ENCODE measurements at regions not wholly inside any gene's neighbourhood (a gene's known extent, or its start where the extent isn't known, plus 50 kb on each side); places are given as distances from the start of the nearest gene placed in this dataset.

DNA sequence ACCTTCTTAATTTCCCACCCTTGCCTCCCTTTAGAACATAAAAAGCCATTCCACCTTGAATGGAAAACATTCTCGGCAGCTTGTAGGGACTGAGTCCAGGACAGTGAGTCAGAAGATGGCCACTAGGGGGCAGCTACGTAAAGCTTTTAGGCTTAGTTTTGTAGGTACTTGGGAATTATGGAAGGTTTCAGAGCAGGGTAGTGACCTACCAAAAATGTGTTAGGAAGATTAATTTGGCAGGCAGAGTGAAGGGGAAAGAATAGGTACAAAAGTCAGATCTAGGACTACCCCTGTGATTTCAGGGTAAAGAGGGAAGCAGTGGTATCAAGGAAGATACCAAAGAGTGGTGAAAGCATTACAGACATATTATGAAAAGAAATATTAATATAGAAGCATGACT is 198.4 kb downstream of the NDFIP2 start:
- TF ChIP-seq, protein P1, sequence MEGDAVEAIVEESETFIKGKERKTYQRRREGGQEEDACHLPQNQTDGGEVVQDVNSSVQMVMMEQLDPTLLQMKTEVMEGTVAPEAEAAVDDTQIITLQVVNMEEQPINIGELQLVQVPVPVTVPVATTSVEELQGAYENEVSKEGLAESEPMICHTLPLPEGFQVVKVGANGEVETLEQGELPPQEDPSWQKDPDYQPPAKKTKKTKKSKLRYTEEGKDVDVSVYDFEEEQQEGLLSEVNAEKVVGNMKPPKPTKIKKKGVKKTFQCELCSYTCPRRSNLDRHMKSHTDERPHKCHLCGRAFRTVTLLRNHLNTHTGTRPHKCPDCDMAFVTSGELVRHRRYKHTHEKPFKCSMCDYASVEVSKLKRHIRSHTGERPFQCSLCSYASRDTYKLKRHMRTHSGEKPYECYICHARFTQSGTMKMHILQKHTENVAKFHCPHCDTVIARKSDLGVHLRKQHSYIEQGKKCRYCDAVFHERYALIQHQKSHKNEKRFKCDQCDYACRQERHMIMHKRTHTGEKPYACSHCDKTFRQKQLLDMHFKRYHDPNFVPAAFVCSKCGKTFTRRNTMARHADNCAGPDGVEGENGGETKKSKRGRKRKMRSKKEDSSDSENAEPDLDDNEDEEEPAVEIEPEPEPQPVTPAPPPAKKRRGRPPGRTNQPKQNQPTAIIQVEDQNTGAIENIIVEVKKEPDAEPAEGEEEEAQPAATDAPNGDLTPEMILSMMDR (conservative IDR thresholded peaks at IDR 0.05): peak; percentile 88
- no peak for TF ChIP-seq EZH2 (IDR thresholded peaks at IDR 0.05; ENCODE audit: low read depth)
- intact Hi-C loops (cut with micrococcal nuclease; ENCODE audit: unreplicated experiment): loop anchor here (1.0 kb wide), 2 partner anchors 660 to 685 kb away; no protein-coding TSS in a partner anchor
- Histone ChIP-seq H3K4me2 (no peak overlapping the region), H3K27me3 (ENCODE audit: insufficient read depth, low read depth) (no peaks in the 10 kb centered on the region), H4K20me1 (ENCODE audit: insufficient read depth) (no peaks in the 10 kb centered on the region), H3K4me3 (no peak overlapping the region), H3K4me1 (replicated peaks; ENCODE audit: insufficient read depth) (peaks cover 16% of the 10 kb centered on the region), H3K36me3 (ENCODE audit: low read depth) (no peaks in the 10 kb centered on the region), H2AFZ (no peak overlapping the region), H3K9me2 (ENCODE audit: insufficient read depth) (no peaks in the 10 kb centered on the region), H3F3A (ENCODE audit: insufficient read depth, low read depth) (no peaks in the 10 kb centered on the region), H3K9me3 (ENCODE audit: insufficient read depth, low read depth) (no peaks in the 10 kb centered on the region), H3K79me2 (ENCODE audit: low read depth) (no peaks in the 10 kb centered on the region), H3K27ac (no peak overlapping the region)
- BruUV-seq (replicated peaks): no TSS peak
- POLR2A ChIA-PET (ENCODE audit: unreplicated experiment): interaction anchor here (0.8 kb wide), 1 partner anchor 194 kb away, joined by 13 read pairs; no protein-coding TSS in a partner anchor
- CTCF ChIA-PET: interaction anchor here (0.6 to 1.0 kb wide), 3 partner anchors 130 to 306 kb away, joined by 3 read pairs; no protein-coding TSS in a partner anchor
- DNase-seq: peak; percentile 38 to 45

DNA sequence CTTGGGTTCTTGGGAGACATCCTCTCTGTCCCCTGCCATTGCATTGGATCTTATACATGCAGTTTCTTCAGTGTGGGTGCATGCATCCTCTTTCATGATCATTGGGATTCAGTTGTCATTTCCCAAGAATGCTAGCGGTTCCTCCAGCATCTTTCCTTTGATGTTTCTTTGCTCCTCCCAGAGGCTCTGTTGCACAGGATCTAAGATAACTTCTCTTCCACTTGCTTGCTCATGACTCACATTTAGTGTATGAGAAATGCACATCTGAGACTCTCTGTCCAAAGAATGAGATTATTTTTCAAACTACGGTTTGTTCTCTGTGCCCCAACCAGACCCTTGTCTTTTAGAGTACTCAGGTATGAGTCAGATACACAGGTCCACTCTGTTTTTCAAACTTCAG is 197.1 kb downstream of the NDFIP2 start:
- no peaks in the 10 kb centered on the region for H3K27me3 ChIP-seq (ENCODE audit: insufficient read depth, low read depth)
- ChIA-PET CTCF (no interaction called here), POLR2A (ENCODE audit: unreplicated experiment) (no interaction called here)
- H3K4me2 ChIP-seq: no peak overlapping the region
- intact Hi-C loops (cut with micrococcal nuclease; ENCODE audit: unreplicated experiment): no loop called here
- no peaks in the 10 kb centered on the region for H3K9me3 ChIP-seq (ENCODE audit: insufficient read depth, low read depth)
- H3F3A ChIP-seq (ENCODE audit: insufficient read depth, low read depth): no peaks in the 10 kb centered on the region
- H3K79me2 ChIP-seq (ENCODE audit: low read depth): no peaks in the 10 kb centered on the region
- H3K27ac ChIP-seq: no peak overlapping the region
- no peaks in the 10 kb centered on the region for H3K9me2 ChIP-seq (ENCODE audit: insufficient read depth)
- H2AFZ ChIP-seq: no peak overlapping the region
- H3K4me1 ChIP-seq (replicated peaks; ENCODE audit: insufficient read depth): peaks cover 16% of the 10 kb centered on the region
- TF ChIP-seq EZH2 (IDR thresholded peaks at IDR 0.05; ENCODE audit: low read depth): no peak
- TF ChIP-seq, protein P1 (conservative IDR thresholded peaks at IDR 0.05): no peak
- peak in 1 of 2 experiments; percentile 49 for DNase-seq
- H3K36me3 ChIP-seq (ENCODE audit: low read depth): no peaks in the 10 kb centered on the region
- H4K20me1 ChIP-seq (ENCODE audit: insufficient read depth): no peaks in the 10 kb centered on the region
- no peak overlapping the region for H3K4me3 ChIP-seq
- no TSS peak for BruUV-seq (replicated peaks)

DNA sequence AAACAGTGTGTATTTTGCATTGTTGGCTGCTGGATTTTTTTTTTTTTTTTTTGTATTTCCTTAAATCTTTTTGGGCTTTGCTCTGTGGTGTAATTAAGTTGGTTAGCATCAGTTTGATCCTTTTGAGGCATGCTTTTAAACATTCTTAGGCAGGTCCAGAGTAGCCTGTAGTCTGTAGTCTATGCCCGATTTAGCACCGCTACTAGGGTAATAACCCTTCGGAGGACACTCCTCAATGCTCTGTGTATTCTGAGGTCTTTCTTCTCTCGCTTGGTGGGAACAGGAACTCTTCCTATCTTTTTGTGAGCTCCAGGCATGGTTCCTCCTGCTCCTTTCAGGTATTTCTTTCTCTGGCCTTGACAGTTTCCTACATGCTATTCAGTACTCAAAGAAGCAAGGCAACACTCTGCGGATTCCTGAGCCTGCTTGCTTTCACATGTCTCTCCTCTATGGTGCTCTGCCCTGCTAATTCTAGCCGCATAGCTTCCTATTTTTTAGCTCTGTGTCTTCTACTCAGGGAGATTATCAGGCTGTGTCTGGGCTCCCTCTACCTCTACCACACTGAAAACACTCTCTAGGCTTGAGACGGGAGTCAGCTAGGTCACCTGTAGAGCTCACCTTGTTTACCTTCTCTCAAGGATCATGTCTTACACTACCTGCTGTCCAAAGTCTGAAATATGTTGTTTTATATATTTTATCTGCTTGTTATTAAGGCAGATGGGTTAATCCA is 195.1 kb downstream of the NDFIP2 start:
- ChIA-PET POLR2A (ENCODE audit: unreplicated experiment) (no interaction called here), CTCF (no interaction called here)
- H3K4me2 ChIP-seq: no peak overlapping the region
- H3K27ac ChIP-seq: no peak overlapping the region
- no peaks in the 10 kb centered on the region for H4K20me1 ChIP-seq (ENCODE audit: insufficient read depth)
- no peaks in the 10 kb centered on the region for H3K9me2 ChIP-seq (ENCODE audit: insufficient read depth)
- no peak for TF ChIP-seq EZH2 (IDR thresholded peaks at IDR 0.05; ENCODE audit: low read depth)
- TF ChIP-seq, protein P1 (conservative IDR thresholded peaks at IDR 0.05): no peak
- H3K4me3 ChIP-seq: no peak overlapping the region
- DNase-seq: no peak
- H3K4me1 ChIP-seq (replicated peaks; ENCODE audit: insufficient read depth): peaks cover 8% of the 10 kb centered on the region
- H3K27me3 ChIP-seq (ENCODE audit: insufficient read depth, low read depth): no peaks in the 10 kb centered on the region
- no peaks in the 10 kb centered on the region for H3K36me3 ChIP-seq (ENCODE audit: low read depth)
- no peaks in the 10 kb centered on the region for H3K79me2 ChIP-seq (ENCODE audit: low read depth)
- no peak overlapping the region for H2AFZ ChIP-seq
- intact Hi-C loops (cut with micrococcal nuclease; ENCODE audit: unreplicated experiment): no loop called here
- no peaks in the 10 kb centered on the region for H3K9me3 ChIP-seq (ENCODE audit: insufficient read depth, low read depth)
- H3F3A ChIP-seq (ENCODE audit: insufficient read depth, low read depth): no peaks in the 10 kb centered on the region
- BruUV-seq (replicated peaks): no TSS peak
